Mononuclear cell (primary cell): ENCODE measurements at regions not wholly inside any gene's neighbourhood (a gene's known extent, or its start where the extent isn't known, plus 50 kb on each side); places are given as distances from the start of the nearest gene placed in this dataset.

Experiments used
- H3K27me3 ChIP-seq: 2 replicates; pipeline ENCODE4 v1.6.0; 2011; ENCODE audit warnings: low read length, control low read depth; ENCODE audit not compliant: insufficient read depth
- H3K4me1 ChIP-seq: 2 replicates; pipeline ENCODE4 v1.5.1; 2011; ENCODE audit warnings: mild to moderate bottlenecking, low read length, control low read depth; ENCODE audit not compliant: insufficient read depth
- H3K4me3 ChIP-seq: 2 replicates; pipeline ENCODE4 v1.5.1; 2011; ENCODE audit warnings: mild to moderate bottlenecking, low read length, moderate library complexity
- H3K9me3 ChIP-seq: 2 replicates; pipeline ENCODE4 v1.5.1; 2011; ENCODE audit warnings: low read depth, mild to moderate bottlenecking, control low read depth, low read length

GRCh38 chr7:113986216-113986615 is 67.4 kb upstream of the PPP1R3A start:
- Histone ChIP-seq H3K27me3 (no peaks in the 10 kb centered on the region), H3K4me3 (no peak overlapping the region), H3K4me1 (no peaks in the 10 kb centered on the region), H3K9me3 (no peaks in the 10 kb centered on the region)

GRCh38 chr7:113976508-113976907 is 57.7 kb upstream of the PPP1R3A start:
- Histone ChIP-seq H3K9me3 (no peaks in the 10 kb centered on the region), H3K4me3 (no peak overlapping the region), H3K4me1 (no peaks in the 10 kb centered on the region), H3K27me3 (no peaks in the 10 kb centered on the region)

- Histone ChIP-seq H3K27me3 (no peaks in the 10 kb centered on the region), H3K4me3 (no peak overlapping the region), H3K4me1 (no peaks in the 10 kb centered on the region), H3K9me3 (no peaks in the 10 kb centered on the region)
These were observed 49.9 kb upstream of the PPP1R3A start for GRCh38 chr7:113968713-113969112.
